ENCODE measurements at regions not wholly inside any gene's neighbourhood (a gene's known extent, or its start where the extent isn't known, plus 50 kb on each side); places are given as distances from the start of the nearest gene placed in this dataset.

DNA sequence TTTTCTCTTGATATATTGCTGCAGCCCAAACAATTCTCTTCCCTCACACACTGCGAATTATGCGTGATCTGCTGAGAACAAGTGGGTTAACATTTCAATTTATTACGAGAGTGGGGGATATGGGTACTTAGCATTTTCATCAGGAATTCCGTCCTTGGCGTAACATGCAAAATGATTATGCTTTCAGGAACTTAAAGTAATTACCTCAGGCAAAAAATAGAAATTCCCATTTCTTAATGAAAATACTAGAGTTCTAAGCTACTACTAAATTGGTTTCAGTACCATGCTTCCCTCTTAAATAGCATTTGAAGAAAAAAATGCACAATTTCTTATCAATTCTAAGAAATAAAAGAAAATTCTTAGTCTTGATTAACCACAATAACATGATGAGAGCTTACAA lies 213.5 kb downstream of the GPAM start:
- TF ChIP-seq, protein P1, sequence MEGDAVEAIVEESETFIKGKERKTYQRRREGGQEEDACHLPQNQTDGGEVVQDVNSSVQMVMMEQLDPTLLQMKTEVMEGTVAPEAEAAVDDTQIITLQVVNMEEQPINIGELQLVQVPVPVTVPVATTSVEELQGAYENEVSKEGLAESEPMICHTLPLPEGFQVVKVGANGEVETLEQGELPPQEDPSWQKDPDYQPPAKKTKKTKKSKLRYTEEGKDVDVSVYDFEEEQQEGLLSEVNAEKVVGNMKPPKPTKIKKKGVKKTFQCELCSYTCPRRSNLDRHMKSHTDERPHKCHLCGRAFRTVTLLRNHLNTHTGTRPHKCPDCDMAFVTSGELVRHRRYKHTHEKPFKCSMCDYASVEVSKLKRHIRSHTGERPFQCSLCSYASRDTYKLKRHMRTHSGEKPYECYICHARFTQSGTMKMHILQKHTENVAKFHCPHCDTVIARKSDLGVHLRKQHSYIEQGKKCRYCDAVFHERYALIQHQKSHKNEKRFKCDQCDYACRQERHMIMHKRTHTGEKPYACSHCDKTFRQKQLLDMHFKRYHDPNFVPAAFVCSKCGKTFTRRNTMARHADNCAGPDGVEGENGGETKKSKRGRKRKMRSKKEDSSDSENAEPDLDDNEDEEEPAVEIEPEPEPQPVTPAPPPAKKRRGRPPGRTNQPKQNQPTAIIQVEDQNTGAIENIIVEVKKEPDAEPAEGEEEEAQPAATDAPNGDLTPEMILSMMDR (IDR thresholded peaks at IDR 0.05) = no peak
- TF ChIP-seq POLR2A (IDR thresholded peaks at IDR 0.05) = no peak
